AG04450 (cell line): ENCODE measurements at regions not wholly inside any gene's neighbourhood (a gene's known extent, or its start where the extent isn't known, plus 50 kb on each side); places are given as distances from the start of the nearest gene placed in this dataset.
"Not testable (repeated sequence)": the region's sequence is repeated elsewhere in the genome, so short reads cannot be mapped to it uniquely, and the experiment has no call there.

Experiments
- CTCF ChIA-PET: fragments of 300-600, 350-600 bp; formaldehyde crosslinking; extraction: SDS; loops from one replicate; lab custom pipeline; 2022; ENCODE audit warnings: antibody characterized with exemption, inconsistent platforms; lab: Charles Lee
- POLR2A ChIA-PET: fragments of 350-600 bp; formaldehyde crosslinking; extraction: SDS; loops from one replicate; lab custom pipeline; 2021; ENCODE audit warnings: antibody characterized with exemption, inconsistent platforms; lab: Yijun Ruan, JAX
- DNase-seq: peaks from one replicate; pipeline ENCODE4 v3.0.0-alpha.2; 2011; ENCODE audit warnings: low read depth, low spot score
- H3K27ac ChIP-seq: one replicate; pipeline ENCODE4 v1.5.1; 2012; ENCODE audit warnings: low read depth, low read length, control low read depth
- H3K27me3 ChIP-seq: one replicate; pipeline ENCODE4 v1.6.0; 2012; ENCODE audit warnings: low read length; ENCODE audit not compliant: control insufficient read depth, insufficient read depth
- H3K4me3 ChIP-seq: 2 replicates; pipeline ENCODE4 v1.5.1; 2011; ENCODE audit warnings: mild to moderate bottlenecking, low read depth, low read length, control low read depth
- H3K9me3 ChIP-seq: 2 replicates; pipeline ENCODE4 v1.5.1; 2012; ENCODE audit warnings: low read length; ENCODE audit not compliant: control insufficient read depth, insufficient read depth
- CTCF ChIP-seq: IDR thresholded peaks from 2 replicates; pipeline ENCODE4 v1.5.1; 2011; ENCODE audit warnings: low read depth, low read length, control low read depth, inconsistent platforms

DNA sequence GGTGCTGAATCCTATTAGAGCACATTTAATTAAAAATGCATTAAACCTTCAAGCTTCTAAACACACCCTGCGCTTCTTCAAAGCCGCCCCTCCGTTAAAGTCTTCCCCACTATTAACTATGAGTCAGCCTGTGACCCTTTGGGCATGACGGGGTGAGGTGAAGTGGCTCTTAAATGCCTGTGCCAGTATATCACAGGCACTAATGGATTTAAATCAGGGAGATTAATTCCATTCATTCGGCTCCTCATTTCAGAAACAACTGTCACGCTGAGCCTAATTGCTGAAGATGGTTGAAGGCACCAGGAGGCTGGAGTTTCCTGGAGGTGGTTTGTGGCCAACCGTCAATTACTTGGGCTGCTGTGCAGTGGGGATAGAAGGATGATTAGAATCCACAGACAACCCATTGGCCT lies 192.6 kb upstream of the MSX2 start:
- H3K4me3 ChIP-seq = no peak overlapping the region
- no peak for TF ChIP-seq CTCF
- POLR2A ChIA-PET = no interaction called here
- CTCF ChIA-PET = interaction anchor here (1.8 kb wide), 1 partner anchor 112 kb away, joined by 4 read pairs; no protein-coding TSS in a partner anchor
- no peaks in the 10 kb centered on the region for H3K9me3 ChIP-seq
- peak overlapping the region; percentile 87 for H3K27ac ChIP-seq
- H3K27me3 ChIP-seq = no peaks in the 10 kb centered on the region
- no peak for DNase-seq

- H3K27ac ChIP-seq = peak overlapping the region; percentile 87
- no peaks in the 10 kb centered on the region for H3K9me3 ChIP-seq
- ChIA-PET POLR2A (interaction anchor here (0.7 to 1.4 kb wide), 4 partner anchors 17 to 191 kb away, joined by 3 to 6 read pairs (median 4); partner anchors contain the start of gene MSX2), CTCF (interaction anchor here (1.8 kb wide), 1 partner anchor 113 kb away, joined by 4 read pairs; no protein-coding TSS in a partner anchor)
- no peak for TF ChIP-seq CTCF
- peak; percentile 94 for DNase-seq
- H3K4me3 ChIP-seq = peak overlapping the region; percentile 26
- H3K27me3 ChIP-seq = no peaks in the 10 kb centered on the region
These were observed 191.6 kb upstream of the MSX2 start for GRCh38 chr5:174532455-174533453.

DNA sequence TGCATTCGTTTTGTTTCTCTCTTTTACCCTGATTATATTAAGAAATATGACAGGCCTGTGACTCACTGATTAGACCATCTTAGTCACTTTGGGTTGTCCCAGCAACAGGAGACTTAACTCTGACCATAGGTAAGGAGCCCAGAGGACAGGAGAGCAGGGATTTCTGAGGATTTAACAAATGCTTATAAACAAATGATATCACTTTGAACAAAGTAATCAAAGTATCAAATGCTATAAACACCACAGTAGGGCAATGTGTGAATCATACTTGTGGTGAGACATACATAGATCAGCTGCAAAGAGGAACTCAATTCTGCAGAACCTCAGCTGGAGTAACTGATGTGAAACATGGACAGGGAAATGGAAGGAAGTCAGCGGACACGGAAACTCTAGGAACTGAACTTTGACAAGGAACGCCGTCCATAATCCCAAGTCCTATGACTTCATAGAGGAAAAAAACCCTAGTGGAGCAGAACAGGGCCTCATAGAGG lies 190.6 kb upstream of the MSX2 start:
- Histone ChIP-seq H3K4me3 (no peak overlapping the region), H3K27ac (peak overlapping the region; percentile 91), H3K9me3 (no peaks in the 10 kb centered on the region), H3K27me3 (no peaks in the 10 kb centered on the region)
- ChIA-PET CTCF (interaction anchor here (2.0 kb wide), 1 partner anchor 114 kb away, joined by 6 read pairs; no protein-coding TSS in a partner anchor), POLR2A (interaction anchor here (0.6 to 1.4 kb wide), 4 partner anchors 16 to 190 kb away, joined by 3 to 5 read pairs (median 4); partner anchors contain the start of gene MSX2)
- DNase-seq = peak; percentile 96
- TF ChIP-seq CTCF = no peak

- ChIA-PET POLR2A (no interaction called here), CTCF (interaction anchor here (2.0 kb wide), 1 partner anchor 116 kb away, joined by 6 read pairs; no protein-coding TSS in a partner anchor)
- no peak overlapping the region for H3K27ac ChIP-seq
- no peak for DNase-seq
- H3K27me3 ChIP-seq = no peaks in the 10 kb centered on the region
- no peak overlapping the region for H3K4me3 ChIP-seq
- no peaks in the 10 kb centered on the region for H3K9me3 ChIP-seq
- TF ChIP-seq CTCF = no peak
These were observed 188.7 kb upstream of the MSX2 start for GRCh38 chr5:174535669-174536068.

GRCh38 chr5:174539823-174540222 lies 184.6 kb upstream of the MSX2 start:
- H3K9me3 ChIP-seq, POLR2A ChIA-PET, H3K27ac ChIP-seq, H3K4me3 ChIP-seq, H3K27me3 ChIP-seq, CTCF ChIA-PET, DNase-seq: not testable (repeated sequence)
